GM23338 (cell line): ENCODE measurements at regions not wholly inside any gene's neighbourhood (a gene's known extent, or its start where the extent isn't known, plus 50 kb on each side); places are given as distances from the start of the nearest gene placed in this dataset.

Source experiments
- CREB1 ChIP-seq: fragments of 250-450 bp; sonication (Bioruptor Pico); IDR thresholded peaks from 2 replicates; pipeline ENCODE4 v1.5.0; 2020; ENCODE audit warnings: low read depth, mild to moderate bottlenecking, moderate library complexity
- CTCF ChIP-seq, 2 experiments: fragments of 200-600 bp in 1 of 2; sonication (generic) in 1 of 2; conservative IDR thresholded peaks; 2 replicates each; pipeline versions ENCODE4 v1.5.1 to v1.6.1; 2016 to 2017; ENCODE audit warnings: antibody characterized with exemption in 2 of 2, low read depth in 2 of 2, mild to moderate bottlenecking in 2 of 2, moderate library complexity in 1 of 2
- ETS1 ChIP-seq: IDR thresholded peaks from 2 replicates; pipeline ENCODE4 v1.6.1; 2016; ENCODE audit warnings: antibody characterized with exemption
- EZH2 ChIP-seq: fragments of 200-600 bp; sonication (generic); IDR thresholded peaks from one replicate; pipeline ENCODE4 v1.8.0; 2017; ENCODE audit warnings: antibody characterized with exemption, mild to moderate bottlenecking, low read depth; ENCODE audit not compliant: unreplicated experiment
- EZH2phosphoT487 ChIP-seq: fragments of 200-600 bp; sonication (generic); IDR thresholded peaks from one replicate; pipeline ENCODE4 v1.8.1; 2018; ENCODE audit warnings: antibody characterized with exemption; ENCODE audit not compliant: unreplicated experiment
- JUNB ChIP-seq: IDR thresholded peaks from one replicate; pipeline ENCODE4 v1.6.1; 2016; ENCODE audit warnings: antibody characterized with exemption; ENCODE audit not compliant: unreplicated experiment
- POLR2AphosphoS5 ChIP-seq: IDR thresholded peaks from 2 replicates; pipeline ENCODE4 v1.6.1; 2016; ENCODE audit warnings: antibody characterized with exemption, low read depth
- REST ChIP-seq: IDR thresholded peaks from one replicate; pipeline ENCODE4 v1.6.1; 2018; ENCODE audit warnings: antibody characterized with exemption; ENCODE audit not compliant: unreplicated experiment
- STAT1 ChIP-seq: IDR thresholded peaks from one replicate; pipeline ENCODE4 v1.6.1; 2016; ENCODE audit warnings: antibody characterized with exemption; ENCODE audit not compliant: unreplicated experiment
- ZNF114 ChIP-seq: fragments of 250-450 bp; sonication (Bioruptor Pico); IDR thresholded peaks from 2 replicates; pipeline ENCODE4 v1.5.0; 2020; ENCODE audit warnings: mild to moderate bottlenecking, moderate library complexity

- no peak for TF ChIP-seq CREB1 (CRISPR knock-in tag)
- no peak for TF ChIP-seq POLR2AphosphoS5
- no peak for TF ChIP-seq CTCF (conservative IDR thresholded peaks at IDR 0.05; ENCODE audit: low read depth in 2 of 2)
- no peak for TF ChIP-seq EZH2
- no peak for TF ChIP-seq REST
- no peak for TF ChIP-seq JUNB
- no peak for TF ChIP-seq ZNF114 (CRISPR knock-in tag)
- TF ChIP-seq EZH2phosphoT487 = no peak
- no peak for TF ChIP-seq STAT1
- no peak for TF ChIP-seq ETS1
Observed at GRCh38 chr11:122478986-122479385, 176.5 kb upstream of the UBASH3B start.
